Effector memory CD8-positive, alpha-beta T cell (primary cell): ENCODE measurements at regions not wholly inside any gene's neighbourhood (a gene's known extent, or its start where the extent isn't known, plus 50 kb on each side); places are given as distances from the start of the nearest gene placed in this dataset.
"Not testable (repeated sequence)": the region's sequence is repeated elsewhere in the genome, so short reads cannot be mapped to it uniquely, and the experiment has no call there.

ENCODE experiments used
- ATAC-seq: fragments of 150-1000 bp; cut with Tn5 transposase; replicated peaks from 2 replicates; pipeline ENCODE4 v1.10.0; 2021; ENCODE audit warnings: mild to moderate bottlenecking, moderate library complexity
- DNase-seq, 3 experiments: peaks; one replicate each; pipeline ENCODE4 v3.0.0; 2021
- H3K27ac Mint-ChIP-seq, 2 donors: one replicate each; pipeline ENCODE4 v1.8.0; 2022; ENCODE audit warnings: mild to moderate bottlenecking in 2 of 2, mixed read lengths in 2 of 2, moderate library complexity in 2 of 2
- H3K27me3 Mint-ChIP-seq, 2 donors: one replicate each; pipeline ENCODE4 v1.8.0; 2022; ENCODE audit warnings: mixed read lengths in 2 of 2
- H3K36me3 Mint-ChIP-seq: one replicate; pipeline ENCODE4 v1.8.0; 2022; ENCODE audit warnings: mild to moderate bottlenecking, moderate library complexity, mixed read lengths; ENCODE audit not compliant: insufficient read depth
- H3K4me1 Mint-ChIP-seq, 2 donors: one replicate each; pipeline ENCODE4 v1.8.0; 2022; ENCODE audit warnings: low read depth in 2 of 2, mixed read lengths in 2 of 2
- H3K4me3 Mint-ChIP-seq, 2 donors: one replicate each; pipeline ENCODE4 v1.8.0; 2022; ENCODE audit warnings: mild to moderate bottlenecking in 2 of 2, mixed read lengths in 2 of 2, moderate library complexity in 2 of 2
- H3K9me3 Mint-ChIP-seq, 2 donors: one replicate each; pipeline ENCODE4 v1.8.0; 2022; ENCODE audit warnings: mixed read lengths in 2 of 2

- DNase-seq: no peak
- H3K9me3 Mint-ChIP-seq: no peaks in the 10 kb centered on the region
- no peak for ATAC-seq
- H3K4me1 Mint-ChIP-seq: peaks cover 0 to 4% of the 10 kb centered on the region in 2 donors
- no peaks in the 10 kb centered on the region for H3K27me3 Mint-ChIP-seq
- peak overlapping the region in 1 of 2 donors; percentile 56 for H3K27ac Mint-ChIP-seq
- H3K4me3 Mint-ChIP-seq: peak overlapping the region in 1 of 2 donors; percentile 57
- H3K36me3 Mint-ChIP-seq: no peaks in the 10 kb centered on the region
Measured at GRCh38 chrX:124249345-124249744, 83.1 kb upstream of the TEX13D start.

GRCh38 chrX:124250835-124251437 lies 81.5 kb upstream of the TEX13D start:
- Mint-ChIP-seq H3K4me3 (no peak overlapping the region), H3K27ac (peak overlapping the region in 1 of 2 donors; percentile 78), H3K4me1 (peaks cover 0 to 9% of the 10 kb centered on the region in 2 donors), H3K9me3 (no peaks in the 10 kb centered on the region), H3K36me3 (no peaks in the 10 kb centered on the region), H3K27me3 (no peaks in the 10 kb centered on the region)
- DNase-seq (no peak), ATAC-seq (no peak)

- peaks cover 2 to 27% of the 10 kb centered on the region in 2 donors for H3K4me1 Mint-ChIP-seq
- no peak overlapping the region for H3K4me3 Mint-ChIP-seq
- no peaks in the 10 kb centered on the region for H3K9me3 Mint-ChIP-seq
- H3K36me3 Mint-ChIP-seq: no peaks in the 10 kb centered on the region
- no peak for ATAC-seq
- H3K27me3 Mint-ChIP-seq: no peaks in the 10 kb centered on the region
- H3K27ac Mint-ChIP-seq: no peak overlapping the region
- DNase-seq: no peak
Measured at GRCh38 chrX:124254611-124255010, 77.8 kb upstream of the TEX13D start.

GRCh38 chrX:124256216-124256615 lies 76.2 kb upstream of the TEX13D start:
- Mint-ChIP-seq H3K9me3 (no peaks in the 10 kb centered on the region), H3K4me1 (peaks cover 2 to 27% of the 10 kb centered on the region in 2 donors), H3K27ac (no peak overlapping the region), H3K27me3 (no peaks in the 10 kb centered on the region), H3K36me3 (no peaks in the 10 kb centered on the region), H3K4me3 (peak overlapping the region in 1 of 2 donors; percentile 10)
- DNase-seq (no peak), ATAC-seq (no peak)

GRCh38 chrX:124256629-124257380 lies 75.7 kb upstream of the TEX13D start:
- DNase-seq (no peak), ATAC-seq (no peak)
- H3K27me3 Mint-ChIP-seq: no peaks in the 10 kb centered on the region
- H3K36me3 Mint-ChIP-seq: no peaks in the 10 kb centered on the region
- peaks cover 2 to 24% of the 10 kb centered on the region in 2 donors for H3K4me1 Mint-ChIP-seq
- H3K4me3 Mint-ChIP-seq: peak overlapping the region in 1 of 2 donors; percentile 58
- H3K27ac Mint-ChIP-seq: no peak overlapping the region
- no peaks in the 10 kb centered on the region for H3K9me3 Mint-ChIP-seq

- no peak for ATAC-seq
- Mint-ChIP-seq H3K4me1 (peaks cover 4 to 24% of the 10 kb centered on the region in 2 donors), H3K9me3 (no peaks in the 10 kb centered on the region), H3K27ac (peak overlapping the region in 1 of 2 donors; percentile 58), H3K4me3 (peak overlapping the region in 1 of 2 donors; percentile 58), H3K27me3 (no peaks in the 10 kb centered on the region), H3K36me3 (peaks cover 4% of the 10 kb centered on the region)
- DNase-seq: no peak
Measured at GRCh38 chrX:124257924-124258702, 74.3 kb upstream of the TEX13D start.

- Mint-ChIP-seq H3K27ac (peak overlapping the region in 1 of 2 donors; percentile 56), H3K9me3 (no peaks in the 10 kb centered on the region), H3K4me1 (peaks cover 6 to 36% of the 10 kb centered on the region in 2 donors), H3K27me3 (no peaks in the 10 kb centered on the region), H3K4me3 (peak overlapping the region; percentile 12 to 58), H3K36me3 (peaks cover 4% of the 10 kb centered on the region)
- DNase-seq (no peak), ATAC-seq (no peak)
Measured at GRCh38 chrX:124260845-124261244, 71.6 kb upstream of the TEX13D start.

- peak in 1 of 3 experiments; percentile 3 for DNase-seq
- H3K4me1 Mint-ChIP-seq: peaks cover 9 to 43% of the 10 kb centered on the region in 2 donors
- H3K27me3 Mint-ChIP-seq: no peaks in the 10 kb centered on the region
- peaks cover 5% of the 10 kb centered on the region for H3K36me3 Mint-ChIP-seq
- H3K9me3 Mint-ChIP-seq: no peaks in the 10 kb centered on the region
- H3K27ac Mint-ChIP-seq: peak overlapping the region in 1 of 2 donors; percentile 75
- peak; percentile 79 for ATAC-seq
- H3K4me3 Mint-ChIP-seq: peak overlapping the region in 1 of 2 donors; percentile 16
Measured at GRCh38 chrX:124263743-124264142, 68.7 kb upstream of the TEX13D start.

GRCh38 chrX:124268099-124268498 lies 64.4 kb upstream of the TEX13D start:
- H3K4me1 Mint-ChIP-seq: peaks cover 9 to 41% of the 10 kb centered on the region in 2 donors
- H3K27me3 Mint-ChIP-seq: no peaks in the 10 kb centered on the region
- DNase-seq: no peak
- no peaks in the 10 kb centered on the region for H3K9me3 Mint-ChIP-seq
- peaks cover 3% of the 10 kb centered on the region for H3K36me3 Mint-ChIP-seq
- H3K4me3 Mint-ChIP-seq: no peak overlapping the region
- ATAC-seq: no peak
- peak overlapping the region in 1 of 2 donors; percentile 39 for H3K27ac Mint-ChIP-seq

GRCh38 chrX:124269881-124270280 lies 62.6 kb upstream of the TEX13D start:
- no peak overlapping the region for H3K4me3 Mint-ChIP-seq
- no peak overlapping the region for H3K27ac Mint-ChIP-seq
- H3K36me3 Mint-ChIP-seq: peaks cover 3% of the 10 kb centered on the region
- H3K27me3 Mint-ChIP-seq: no peaks in the 10 kb centered on the region
- DNase-seq: no peak
- ATAC-seq: no peak
- no peaks in the 10 kb centered on the region for H3K9me3 Mint-ChIP-seq
- peaks cover 9 to 44% of the 10 kb centered on the region in 2 donors for H3K4me1 Mint-ChIP-seq

GRCh38 chrX:124271599-124271998 lies 60.9 kb upstream of the TEX13D start:
- not testable (repeated sequence) for H3K9me3 Mint-ChIP-seq, H3K36me3 Mint-ChIP-seq, H3K27me3 Mint-ChIP-seq, ATAC-seq, H3K27ac Mint-ChIP-seq, DNase-seq
- Mint-ChIP-seq H3K4me3 (peak overlapping the region in 1 of 2 donors; percentile 40), H3K4me1 (peaks cover 11 to 41% of the 10 kb centered on the region in 2 donors)

GRCh38 chrX:124272370-124272982 lies 60.0 kb upstream of the TEX13D start:
- DNase-seq: no peak
- Mint-ChIP-seq H3K27me3 (no peaks in the 10 kb centered on the region), H3K27ac (no peak overlapping the region), H3K9me3 (no peaks in the 10 kb centered on the region), H3K4me3 (no peak overlapping the region), H3K4me1 (peaks cover 10 to 41% of the 10 kb centered on the region in 2 donors), H3K36me3 (peaks cover 3% of the 10 kb centered on the region)
- no peak for ATAC-seq
